ENCODE measurements at regions not wholly inside any gene's neighbourhood (a gene's known extent, or its start where the extent isn't known, plus 50 kb on each side); places are given as distances from the start of the nearest gene placed in this dataset.

DNA sequence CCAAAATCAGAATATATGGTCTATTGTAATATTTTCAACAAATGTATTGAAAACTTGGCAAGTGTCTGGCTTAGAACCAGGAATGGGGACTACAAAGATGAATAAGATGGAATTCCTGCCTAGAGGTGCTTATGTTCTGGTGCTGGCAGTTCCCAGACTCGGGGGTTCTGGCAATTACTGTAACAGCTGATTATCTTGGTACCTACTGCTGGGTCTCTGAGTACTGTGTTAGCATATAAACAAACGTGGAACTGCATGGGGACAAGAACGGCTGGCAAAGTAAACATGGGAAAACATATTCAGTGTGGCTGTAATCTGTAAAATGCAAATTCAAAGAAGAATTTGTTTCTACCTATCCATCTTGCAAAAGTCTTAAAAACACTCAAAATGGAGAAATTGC, 89.9 kb downstream of the SLC24A2 start:
- intact Hi-C loops (cut with DNase I; ENCODE audit: low total_unique reads) (no loop called here), in situ Hi-C loops (cut with MboI; ENCODE audit: low pct_ligation_motif_present in 1 of 4, low pct_unique_long_range_greater_than_20kb in 1 of 4, low sequenced_read_pairs in 3 of 4) (no loop called here)
- H3K27me3 ChIP-seq = no peaks in the 10 kb centered on the region
- no peaks in the 10 kb centered on the region for H3K4me1 ChIP-seq
- WGBS, 2 donors (ENCODE audit: low coverage in 1 of 2) = 22% methylated on average over 3 of the region's 3 CpGs; no CpG with 5 or more reads in 1 of the 2 donors
- no peaks in the 10 kb centered on the region for H3K36me3 ChIP-seq
- H3K4me3 ChIP-seq = no peak overlapping the region
- no peak for DNase-seq
- TF ChIP-seq POLR2A (IDR thresholded peaks at IDR 0.05) (no peak), EP300 (IDR thresholded peaks at IDR 0.05; ENCODE audit: low read depth) (no peak), POLR2AphosphoS5 (IDR thresholded peaks at IDR 0.05) (no peak)
- TF ChIP-seq, protein P1, sequence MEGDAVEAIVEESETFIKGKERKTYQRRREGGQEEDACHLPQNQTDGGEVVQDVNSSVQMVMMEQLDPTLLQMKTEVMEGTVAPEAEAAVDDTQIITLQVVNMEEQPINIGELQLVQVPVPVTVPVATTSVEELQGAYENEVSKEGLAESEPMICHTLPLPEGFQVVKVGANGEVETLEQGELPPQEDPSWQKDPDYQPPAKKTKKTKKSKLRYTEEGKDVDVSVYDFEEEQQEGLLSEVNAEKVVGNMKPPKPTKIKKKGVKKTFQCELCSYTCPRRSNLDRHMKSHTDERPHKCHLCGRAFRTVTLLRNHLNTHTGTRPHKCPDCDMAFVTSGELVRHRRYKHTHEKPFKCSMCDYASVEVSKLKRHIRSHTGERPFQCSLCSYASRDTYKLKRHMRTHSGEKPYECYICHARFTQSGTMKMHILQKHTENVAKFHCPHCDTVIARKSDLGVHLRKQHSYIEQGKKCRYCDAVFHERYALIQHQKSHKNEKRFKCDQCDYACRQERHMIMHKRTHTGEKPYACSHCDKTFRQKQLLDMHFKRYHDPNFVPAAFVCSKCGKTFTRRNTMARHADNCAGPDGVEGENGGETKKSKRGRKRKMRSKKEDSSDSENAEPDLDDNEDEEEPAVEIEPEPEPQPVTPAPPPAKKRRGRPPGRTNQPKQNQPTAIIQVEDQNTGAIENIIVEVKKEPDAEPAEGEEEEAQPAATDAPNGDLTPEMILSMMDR (IDR thresholded peaks at IDR 0.05) = no peak
- H3K9me3 ChIP-seq = no peaks in the 10 kb centered on the region
- no peak overlapping the region for H3K27ac ChIP-seq

DNA sequence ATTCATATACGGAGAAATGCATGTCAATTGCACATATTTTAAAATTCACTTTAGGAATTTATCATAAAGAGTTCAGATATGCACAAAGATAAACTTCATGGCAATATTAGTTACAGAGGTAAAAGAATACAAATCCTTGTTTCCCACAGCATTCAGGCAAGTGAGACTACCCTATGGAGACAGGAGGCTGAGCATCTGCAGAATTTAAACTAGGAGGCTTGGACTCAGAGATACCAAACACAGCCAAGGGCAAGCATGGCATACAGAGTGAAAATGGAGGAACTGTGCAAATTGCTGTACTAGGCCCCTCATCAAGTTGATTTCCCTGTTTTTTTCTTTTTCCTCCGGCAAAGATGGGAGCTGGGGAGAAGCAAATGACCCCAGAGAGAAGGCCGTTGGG, 94.2 kb downstream of the SLC24A2 start:
- Histone ChIP-seq H3K27ac (no peak overlapping the region), H3K27me3 (no peaks in the 10 kb centered on the region), H3K9me3 (no peaks in the 10 kb centered on the region), H3K36me3 (no peaks in the 10 kb centered on the region), H3K4me1 (no peaks in the 10 kb centered on the region), H3K4me3 (no peak overlapping the region)
- no peak for DNase-seq
- intact Hi-C loops (cut with DNase I; ENCODE audit: low total_unique reads) (no loop called here), in situ Hi-C loops (cut with MboI; ENCODE audit: low pct_ligation_motif_present in 1 of 4, low pct_unique_long_range_greater_than_20kb in 1 of 4, low sequenced_read_pairs in 3 of 4) (no loop called here)
- TF ChIP-seq, protein P1 (IDR thresholded peaks at IDR 0.05) = no peak
- no peak for TF ChIP-seq EP300 (IDR thresholded peaks at IDR 0.05; ENCODE audit: low read depth)
- 71 to 83% methylated on average over 3 of the region's 3 CpGs for WGBS, 2 donors (ENCODE audit: low coverage in 1 of 2)

DNA sequence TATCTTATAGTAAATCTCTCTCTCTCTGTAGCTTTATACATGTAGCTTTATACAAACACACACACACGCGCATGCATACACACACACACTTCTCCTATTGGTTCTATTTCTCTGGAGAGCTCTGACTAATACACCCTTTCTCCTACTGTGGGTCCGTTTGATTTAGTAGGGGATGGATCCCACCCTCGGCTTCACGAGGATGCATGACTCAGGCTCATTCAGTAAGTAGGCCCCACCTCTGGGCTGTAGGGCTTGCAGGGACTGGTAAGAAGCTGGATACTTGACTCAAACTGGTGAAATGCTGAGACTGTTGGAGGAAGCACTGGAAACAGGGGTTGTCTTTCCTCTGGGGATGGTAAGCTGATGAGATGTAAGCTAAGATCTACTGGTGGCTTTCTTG, 98.7 kb downstream of the SLC24A2 start:
- Histone ChIP-seq H3K27me3 (no peaks in the 10 kb centered on the region), H3K4me3 (no peak overlapping the region), H3K9me3 (no peaks in the 10 kb centered on the region), H3K36me3 (no peaks in the 10 kb centered on the region), H3K27ac (no peak overlapping the region), H3K4me1 (no peaks in the 10 kb centered on the region)
- in situ Hi-C loops (cut with MboI; ENCODE audit: low pct_ligation_motif_present in 1 of 4, low pct_unique_long_range_greater_than_20kb in 1 of 4, low sequenced_read_pairs in 3 of 4) (no loop called here), intact Hi-C loops (cut with DNase I; ENCODE audit: low total_unique reads) (no loop called here)
- no peak for DNase-seq
- 85% methylated on average over 5 of the region's 5 CpGs; no CpG with 5 or more reads in 1 of the 2 donors for WGBS, 2 donors (ENCODE audit: low coverage in 1 of 2)
- TF ChIP-seq POLR2AphosphoS5 (IDR thresholded peaks at IDR 0.05) (no peak), EP300 (IDR thresholded peaks at IDR 0.05; ENCODE audit: low read depth) (no peak), POLR2A (IDR thresholded peaks at IDR 0.05) (no peak)
- TF ChIP-seq, protein P1 (IDR thresholded peaks at IDR 0.05) = no peak

DNA sequence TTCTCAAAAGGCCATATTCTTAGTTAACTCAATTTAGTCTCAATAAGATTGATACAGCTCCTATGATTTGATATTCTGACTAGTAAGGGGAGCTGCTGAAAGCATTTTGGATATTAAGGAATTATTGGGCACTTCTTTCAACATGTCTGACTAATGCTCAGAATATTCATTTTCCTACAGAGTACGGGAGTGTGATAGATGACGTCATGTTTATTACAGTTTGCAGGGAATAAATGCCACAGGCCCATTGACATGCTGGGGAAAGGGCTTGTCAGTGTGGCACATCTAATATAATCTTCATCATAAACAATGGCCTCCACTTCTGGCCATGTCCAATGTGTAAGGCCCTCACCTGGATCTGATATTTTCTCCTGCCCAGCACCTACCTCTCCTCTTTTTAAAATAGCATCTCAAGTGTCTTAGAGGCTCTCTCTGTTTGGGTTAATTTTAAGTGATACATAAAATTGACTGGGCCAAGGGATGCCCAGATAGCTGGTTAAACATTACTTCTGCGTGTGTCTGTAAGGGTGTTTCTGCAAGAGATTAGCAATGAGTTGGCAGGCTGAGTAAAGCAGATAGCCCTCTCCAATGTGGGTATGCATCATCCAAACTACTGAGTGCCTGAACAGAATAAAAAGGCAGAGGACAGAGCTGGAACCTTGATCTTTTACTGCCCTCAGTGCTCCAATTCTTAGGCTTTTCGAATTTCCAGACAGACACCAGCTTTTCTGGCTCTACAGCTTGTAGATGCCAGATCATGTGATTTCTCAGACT, 99.3 kb downstream of the SLC24A2 start:
- TF ChIP-seq POLR2A (IDR thresholded peaks at IDR 0.05) (no peak), POLR2AphosphoS5 (IDR thresholded peaks at IDR 0.05) (no peak), EP300 (IDR thresholded peaks at IDR 0.05; ENCODE audit: low read depth) (no peak)
- TF ChIP-seq, protein P1 (IDR thresholded peaks at IDR 0.05) = no peak
- Histone ChIP-seq H3K9me3 (no peaks in the 10 kb centered on the region), H3K4me1 (no peaks in the 10 kb centered on the region), H3K36me3 (no peaks in the 10 kb centered on the region), H3K27ac (no peak overlapping the region), H3K27me3 (no peaks in the 10 kb centered on the region), H3K4me3 (no peak overlapping the region)
- 64 to 73% methylated on average over 2 to 4 of the region's 4 CpGs for whole genome bisulfite sequencing, 2 donors (ENCODE audit: low coverage in 1 of 2)
- in situ Hi-C loops (cut with MboI; ENCODE audit: low pct_ligation_motif_present in 1 of 4, low pct_unique_long_range_greater_than_20kb in 1 of 4, low sequenced_read_pairs in 3 of 4) = no loop called here
- intact Hi-C loops (cut with DNase I; ENCODE audit: low total_unique reads) = no loop called here
- no peak for DNase-seq
